Neuronal stem cell (in vitro differentiated cells): ENCODE measurements at regions not wholly inside any gene's neighbourhood (a gene's known extent, or its start where the extent isn't known, plus 50 kb on each side); places are given as distances from the start of the nearest gene placed in this dataset.

Source experiments
- DNase-seq: peaks from one replicate; pipeline ENCODE4 v3.0.0-alpha.2; 2013; ENCODE audit warnings: low spot score
- H2AFZ ChIP-seq: one replicate; pipeline ENCODE4 v1.6.1; 2013; ENCODE audit warnings: mild to moderate bottlenecking, low read length, inconsistent platforms
- H2AK5ac ChIP-seq: 2 replicates; pipeline ENCODE4 v1.6.1; 2013; ENCODE audit warnings: low read depth, mild to moderate bottlenecking, inconsistent platforms, low read length, moderate library complexity, mixed read lengths
- H2BK120ac ChIP-seq: 2 replicates; pipeline ENCODE4 v1.6.1; 2013; ENCODE audit warnings: low read depth, mild to moderate bottlenecking, inconsistent platforms, low read length, moderate library complexity, mixed read lengths
- H2BK12ac ChIP-seq: one replicate; pipeline ENCODE4 v1.6.1; 2013; ENCODE audit warnings: low read length, inconsistent platforms
- H2BK15ac ChIP-seq: 2 replicates; pipeline ENCODE4 v1.6.1; 2013; ENCODE audit warnings: mild to moderate bottlenecking, low read length, inconsistent platforms, mixed read lengths
- H2BK5ac ChIP-seq: one replicate; pipeline ENCODE4 v1.6.1; 2013; ENCODE audit warnings: inconsistent platforms, mild to moderate bottlenecking, low read length, moderate library complexity
- H3K14ac ChIP-seq: one replicate; pipeline ENCODE4 v1.6.1; 2013; ENCODE audit warnings: low read length, inconsistent platforms
- H3K18ac ChIP-seq: 2 replicates; pipeline ENCODE4 v1.6.1; 2013; ENCODE audit warnings: low read length, inconsistent platforms
- H3K23ac ChIP-seq: 2 replicates; pipeline ENCODE4 v1.6.1; 2013; ENCODE audit warnings: low read depth, mild to moderate bottlenecking, mixed read lengths, low read length, inconsistent platforms; ENCODE audit not compliant: poor library complexity
- H3K27ac ChIP-seq: replicated peaks from 3 replicates; pipeline ENCODE4 v1.5.1; 2013; ENCODE audit warnings: low read length, inconsistent platforms
- H3K27me3 ChIP-seq, 3 experiments: 2 replicates each; pipeline ENCODE4 v1.6.1; 2013; ENCODE audit warnings: low read length in 3 of 3, mild to moderate bottlenecking in 2 of 3, inconsistent platforms in 1 of 3, low read depth in 1 of 3, mixed read lengths in 1 of 3, moderate library complexity in 1 of 3; ENCODE audit not compliant: control insufficient read depth in 3 of 3, insufficient read depth in 3 of 3
- H3K36me3 ChIP-seq, 2 donors: replicated peaks in 1 of 2; 2 replicates each; pipeline ENCODE4 v1.6.1; 2013; ENCODE audit warnings: low read length in 2 of 2; ENCODE audit not compliant: control insufficient read depth in 2 of 2, insufficient read depth in 2 of 2
- H3K4ac ChIP-seq: 2 replicates; pipeline ENCODE4 v1.6.1; 2013; ENCODE audit warnings: inconsistent platforms, mild to moderate bottlenecking, low read length, moderate library complexity
- H3K4me1 ChIP-seq, 2 donors: 1 replicate in 1 of 2; 2 replicates in 1 of 2; pipeline ENCODE4 v1.6.1; 2013; ENCODE audit warnings: low read length in 2 of 2, low read depth in 1 of 2; ENCODE audit not compliant: control insufficient read depth in 2 of 2, insufficient read depth in 1 of 2
- H3K4me2 ChIP-seq: one replicate; pipeline ENCODE4 v1.6.1; 2013; ENCODE audit warnings: mild to moderate bottlenecking, low read length, inconsistent platforms; ENCODE audit not compliant: insufficient read depth, poor library complexity, severe bottlenecking
- H3K4me3 ChIP-seq, 2 donors: 2 replicates each; pipeline ENCODE4 v1.5.1; 2013; ENCODE audit warnings: low read length in 2 of 2, mild to moderate bottlenecking in 2 of 2, inconsistent platforms in 1 of 2, moderate library complexity in 1 of 2
- H3K79me1 ChIP-seq: one replicate; pipeline ENCODE4 v1.6.1; 2013; ENCODE audit warnings: low read depth, mild to moderate bottlenecking, inconsistent platforms, low read length, moderate library complexity
- H3K9ac ChIP-seq: one replicate; pipeline ENCODE4 v1.6.1; 2013; ENCODE audit warnings: mild to moderate bottlenecking, low read depth, low read length, inconsistent platforms; ENCODE audit not compliant: poor library complexity
- H3K9me3 ChIP-seq, 2 donors: replicated peaks in 1 of 2; 2 replicates each; pipeline versions ENCODE3 to v1.6.1; 2013; ENCODE audit warnings: low read length in 2 of 2, mild to moderate bottlenecking in 2 of 2, inconsistent platforms in 1 of 2, low read depth in 1 of 2, mixed read lengths in 1 of 2, moderate library complexity in 1 of 2; ENCODE audit not compliant: control insufficient read depth in 2 of 2, insufficient read depth in 1 of 2
- H4K8ac ChIP-seq: one replicate; pipeline ENCODE4 v1.6.1; 2013; ENCODE audit warnings: low read depth, mild to moderate bottlenecking, inconsistent platforms, low read length, moderate library complexity
- H4K91ac ChIP-seq: one replicate; pipeline ENCODE4 v1.6.1; 2013; ENCODE audit warnings: low read length, low read depth, mild to moderate bottlenecking, inconsistent platforms; ENCODE audit not compliant: poor library complexity
- WGBS, 2 donors: extraction: QIAGEN DNeasy Blood & Tissue Kit; methylation state at CpG; one replicate each; pipeline ENCODE4 v1.1.7; 2013; ENCODE audit warnings: missing lambda C conversion rate in 2 of 2, mixed read lengths in 1 of 2; ENCODE audit not compliant: insufficient read length in 2 of 2, insufficient replicate concordance in 1 of 2; ENCODE audit errors: extremely low coverage in 2 of 2; 5-methylcytosine and 5-hydroxymethylcytosine counted together

DNA sequence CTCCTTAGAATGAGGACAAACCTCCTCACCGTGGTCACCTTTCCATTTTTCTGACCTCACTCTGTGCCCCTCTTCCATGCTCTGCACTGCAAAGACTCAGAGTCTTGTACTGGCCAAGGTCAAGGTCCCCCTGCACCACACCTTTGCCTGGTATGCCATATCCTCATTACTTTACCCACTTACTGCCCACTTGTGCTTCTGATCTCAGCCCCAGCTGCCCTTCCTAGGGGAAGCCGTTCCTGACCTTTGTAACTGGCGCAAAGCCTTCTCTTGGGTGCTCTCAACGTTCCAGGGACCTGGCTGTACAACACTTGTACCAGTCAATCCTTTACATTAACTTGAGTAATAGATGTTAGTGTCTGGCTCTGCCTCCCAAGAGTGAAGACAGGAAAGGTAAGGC lies 256.0 kb downstream of the SV2B start:
- Histone ChIP-seq H3K9me3 (no peaks in the 10 kb centered on the region), H3K79me1 (no peaks in the 10 kb centered on the region), H3K9ac (no peak overlapping the region), H3K27ac (no peak overlapping the region), H3K4ac (no peak overlapping the region), H2AK5ac (no peak overlapping the region), H2AFZ (no peak overlapping the region), H3K36me3 (no peaks in the 10 kb centered on the region), H2BK5ac (no peak overlapping the region), H2BK15ac (no peak overlapping the region), H3K27me3 (no peaks in the 10 kb centered on the region), H3K4me1 (no peaks in the 10 kb centered on the region), H4K91ac (no peak overlapping the region), H3K4me2 (no peak overlapping the region), H2BK12ac (no peak overlapping the region), H3K23ac (no peak overlapping the region), H3K18ac (no peak overlapping the region), H4K8ac (no peak overlapping the region), H2BK120ac (no peak overlapping the region), H3K14ac (no peak overlapping the region), H3K4me3 (no peak overlapping the region)
- DNase-seq = no peak
- no CpG with 5 or more reads among the region's 4 CpGs for WGBS, 2 donors

DNA sequence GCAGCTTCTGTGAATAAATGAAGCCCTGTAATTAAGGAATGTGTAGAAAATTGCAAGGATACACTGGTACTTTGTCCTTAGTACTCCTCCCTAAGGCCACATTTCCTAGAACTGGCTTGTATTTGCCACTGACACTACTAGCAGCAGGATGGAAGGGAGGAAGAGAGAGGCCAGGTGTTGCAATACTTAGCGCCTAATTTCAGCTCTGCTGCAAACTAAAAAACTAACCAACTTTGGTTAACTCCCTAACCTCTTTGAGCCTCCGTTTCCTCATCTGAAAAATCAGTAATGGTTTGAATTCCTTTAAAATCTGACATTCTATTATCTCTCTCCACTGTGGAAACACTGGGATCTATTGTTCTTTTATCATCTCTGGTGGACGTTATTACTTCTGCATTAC lies 257.0 kb downstream of the SV2B start:
- Histone ChIP-seq H2BK12ac (no peak overlapping the region), H2BK15ac (no peak overlapping the region), H3K27ac (no peak overlapping the region), H4K91ac (no peak overlapping the region), H3K27me3 (no peaks in the 10 kb centered on the region), H3K36me3 (no peaks in the 10 kb centered on the region), H4K8ac (no peak overlapping the region), H2BK5ac (no peak overlapping the region), H3K4me3 (no peak overlapping the region), H3K9me3 (no peaks in the 10 kb centered on the region), H2AK5ac (no peak overlapping the region), H3K4me1 (no peaks in the 10 kb centered on the region), H3K79me1 (no peaks in the 10 kb centered on the region), H3K9ac (no peak overlapping the region), H3K4ac (no peak overlapping the region), H3K23ac (no peak overlapping the region), H2BK120ac (no peak overlapping the region), H3K14ac (no peak overlapping the region), H3K18ac (no peak overlapping the region), H2AFZ (no peak overlapping the region), H3K4me2 (no peak overlapping the region)
- DNase-seq = no peak
- no CpG with 5 or more reads among the region's 3 CpGs for WGBS, 2 donors

DNA sequence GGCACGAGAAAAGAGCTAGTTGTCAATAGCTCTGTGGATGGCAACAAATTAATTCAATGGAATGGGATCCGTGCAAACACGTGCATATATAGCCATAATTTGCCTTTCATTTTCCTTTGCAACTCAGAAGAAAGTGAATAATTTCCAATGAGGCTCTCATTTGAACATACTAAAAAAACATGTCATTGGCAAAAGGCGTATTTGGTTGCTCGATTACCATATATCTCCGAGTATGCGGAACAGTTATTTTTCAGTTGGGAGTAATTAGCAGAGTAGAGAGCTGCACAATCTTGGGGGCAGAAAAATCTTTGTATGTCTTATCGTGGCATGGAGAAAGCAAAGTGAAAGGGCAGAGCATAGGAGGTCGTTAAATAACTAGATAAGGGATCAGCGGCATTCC lies 257.4 kb downstream of the SV2B start:
- Histone ChIP-seq H3K9ac (no peak overlapping the region), H3K27ac (no peak overlapping the region)

DNA sequence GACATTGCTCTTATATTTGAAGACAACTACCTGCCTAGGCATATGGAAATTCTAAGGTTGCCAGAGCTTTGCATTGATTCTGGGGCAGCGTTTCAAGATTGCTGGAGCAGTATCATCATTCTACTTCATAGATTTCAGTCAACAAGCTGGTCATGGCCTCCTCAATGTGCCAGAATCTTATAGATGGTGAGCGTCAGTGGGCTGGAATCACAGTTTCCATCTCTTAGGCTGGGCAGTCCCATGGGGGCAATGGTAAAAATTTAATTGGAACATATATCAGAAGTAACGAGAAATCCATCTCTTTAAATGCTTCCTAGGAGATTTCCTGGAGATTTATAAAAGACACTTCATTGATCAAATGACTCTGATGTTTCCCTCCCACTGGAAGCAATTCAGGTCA lies 258.3 kb downstream of the SV2B start:
- Histone ChIP-seq H3K4me1 (no peaks in the 10 kb centered on the region), H3K4me2 (no peak overlapping the region), H2AFZ (no peak overlapping the region), H3K27me3 (no peaks in the 10 kb centered on the region), H3K4me3 (no peak overlapping the region), H3K36me3 (no peaks in the 10 kb centered on the region), H3K23ac (no peak overlapping the region), H2BK120ac (no peak overlapping the region), H2BK12ac (no peak overlapping the region), H3K4ac (no peak overlapping the region), H2BK15ac (no peak overlapping the region), H4K91ac (no peak overlapping the region), H3K9me3 (no peaks in the 10 kb centered on the region), H3K9ac (no peak overlapping the region), H3K14ac (no peak overlapping the region), H3K27ac (no peak overlapping the region), H3K18ac (no peak overlapping the region), H2AK5ac (no peak overlapping the region), H2BK5ac (no peak overlapping the region), H3K79me1 (no peaks in the 10 kb centered on the region), H4K8ac (no peak overlapping the region)
- no CpG with 5 or more reads among the region's 3 CpGs for WGBS, 2 donors
- DNase-seq = no peak

More for the DNA sequence above, 257.4 kb downstream of the SV2B start:
- no peak overlapping the region for H2BK120ac ChIP-seq
- no peak overlapping the region for H3K18ac ChIP-seq
- no peak overlapping the region for H4K8ac ChIP-seq
- no peak overlapping the region for H3K4ac ChIP-seq
- H3K4me3 ChIP-seq = no peak overlapping the region
- no peak overlapping the region for H4K91ac ChIP-seq
- H3K36me3 ChIP-seq = no peaks in the 10 kb centered on the region
- no peak overlapping the region for H3K14ac ChIP-seq
- no peaks in the 10 kb centered on the region for H3K4me1 ChIP-seq
- no peak overlapping the region for H3K4me2 ChIP-seq
- no peak overlapping the region for H2BK5ac ChIP-seq
- no peaks in the 10 kb centered on the region for H3K9me3 ChIP-seq
- no peaks in the 10 kb centered on the region for H3K27me3 ChIP-seq
- no peak for DNase-seq
- H3K79me1 ChIP-seq = no peaks in the 10 kb centered on the region
- H2AFZ ChIP-seq = no peak overlapping the region
- no CpG with 5 or more reads among the region's 10 CpGs for WGBS, 2 donors
- no peak overlapping the region for H2AK5ac ChIP-seq
- H3K23ac ChIP-seq = no peak overlapping the region
- H2BK15ac ChIP-seq = no peak overlapping the region
- no peak overlapping the region for H2BK12ac ChIP-seq
